Epithelial cell of proximal tubule (primary cell): ENCODE measurements at regions not wholly inside any gene's neighbourhood (a gene's known extent, or its start where the extent isn't known, plus 50 kb on each side); places are given as distances from the start of the nearest gene placed in this dataset.

Experiments used
- DNase-seq: peaks from one replicate; pipeline ENCODE4 v3.0.0-alpha.2; 2011; ENCODE audit warnings: low read depth
- H3K4me3 ChIP-seq: 2 replicates; pipeline ENCODE4 v1.5.1; 2011; ENCODE audit warnings: low read depth, mild to moderate bottlenecking, low read length
- TF ChIP-seq, protein P1 (sequence below): conservative IDR thresholded peaks from 2 replicates; pipeline ENCODE4 v1.5.1; 2012; ENCODE audit warnings: low read depth, mild to moderate bottlenecking, low read length

DNA sequence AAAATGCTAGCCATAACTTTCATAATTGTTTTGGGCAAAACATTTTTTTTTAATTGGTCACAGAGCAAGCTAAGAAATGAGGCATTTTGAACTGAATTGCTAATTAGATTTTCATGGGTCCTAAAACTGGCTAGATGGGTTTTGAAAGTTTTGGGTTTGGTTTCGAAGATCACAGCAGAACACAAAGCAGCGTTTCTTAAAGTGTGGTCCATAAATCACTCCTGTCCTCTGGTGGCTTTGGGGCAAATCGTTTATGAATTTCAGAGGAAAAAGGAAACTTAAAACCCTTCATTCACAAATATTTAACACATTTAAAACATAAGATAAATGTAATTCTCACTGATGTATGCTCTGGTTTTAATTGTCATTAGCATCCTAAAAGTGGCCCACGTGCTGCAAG, 503.7 kb downstream of the SPATA31D1 start:
- TF ChIP-seq, protein P1, sequence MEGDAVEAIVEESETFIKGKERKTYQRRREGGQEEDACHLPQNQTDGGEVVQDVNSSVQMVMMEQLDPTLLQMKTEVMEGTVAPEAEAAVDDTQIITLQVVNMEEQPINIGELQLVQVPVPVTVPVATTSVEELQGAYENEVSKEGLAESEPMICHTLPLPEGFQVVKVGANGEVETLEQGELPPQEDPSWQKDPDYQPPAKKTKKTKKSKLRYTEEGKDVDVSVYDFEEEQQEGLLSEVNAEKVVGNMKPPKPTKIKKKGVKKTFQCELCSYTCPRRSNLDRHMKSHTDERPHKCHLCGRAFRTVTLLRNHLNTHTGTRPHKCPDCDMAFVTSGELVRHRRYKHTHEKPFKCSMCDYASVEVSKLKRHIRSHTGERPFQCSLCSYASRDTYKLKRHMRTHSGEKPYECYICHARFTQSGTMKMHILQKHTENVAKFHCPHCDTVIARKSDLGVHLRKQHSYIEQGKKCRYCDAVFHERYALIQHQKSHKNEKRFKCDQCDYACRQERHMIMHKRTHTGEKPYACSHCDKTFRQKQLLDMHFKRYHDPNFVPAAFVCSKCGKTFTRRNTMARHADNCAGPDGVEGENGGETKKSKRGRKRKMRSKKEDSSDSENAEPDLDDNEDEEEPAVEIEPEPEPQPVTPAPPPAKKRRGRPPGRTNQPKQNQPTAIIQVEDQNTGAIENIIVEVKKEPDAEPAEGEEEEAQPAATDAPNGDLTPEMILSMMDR: peak; percentile 8

GRCh38 chr9:82495884-82496777, 507.6 kb downstream of the SPATA31D1 start:
- no peak for DNase-seq
- no peak overlapping the region for H3K4me3 ChIP-seq
- TF ChIP-seq, protein P1: no peak

More for the DNA sequence above, 503.7 kb downstream of the SPATA31D1 start:
- DNase-seq: no peak
- H3K4me3 ChIP-seq: no peak overlapping the region

DNA sequence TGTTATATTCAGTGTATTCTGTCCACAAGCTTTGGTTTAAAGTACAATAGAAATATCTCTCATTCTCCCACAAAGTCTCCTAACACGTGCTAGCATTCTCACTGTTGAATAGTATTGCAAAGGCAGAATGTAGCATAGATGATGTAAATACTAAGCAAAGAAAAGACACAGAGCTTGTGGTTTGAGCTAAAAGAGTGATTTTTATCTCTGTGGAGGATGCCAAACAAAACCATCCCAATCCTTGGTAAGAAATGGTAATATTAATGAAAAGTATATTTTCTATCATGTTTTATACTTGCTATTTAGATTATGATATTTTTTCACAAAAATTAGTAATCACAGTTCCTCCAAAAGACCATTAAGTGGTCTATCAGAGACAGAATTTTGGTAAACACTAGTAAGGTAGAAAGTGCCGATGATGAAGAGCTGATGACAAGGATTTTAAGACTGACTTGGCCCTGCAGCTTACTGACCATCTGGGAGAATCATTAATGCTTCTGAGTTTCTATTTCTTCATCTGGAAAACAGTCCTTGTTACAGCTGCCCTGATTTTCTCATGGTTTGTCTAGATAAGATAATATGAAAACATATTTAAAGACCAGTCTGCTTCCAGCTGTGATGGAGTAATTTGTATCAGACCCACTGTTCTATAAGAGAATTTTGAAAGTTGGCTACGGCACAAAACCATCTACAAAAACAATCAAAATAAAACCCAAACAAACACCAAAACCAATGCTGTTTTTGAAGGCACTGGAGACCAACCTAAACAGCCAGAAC, 510.2 kb downstream of the SPATA31D1 start:
- DNase-seq: no peak
- H3K4me3 ChIP-seq: no peak overlapping the region
- TF ChIP-seq, protein P1: no peak

DNA sequence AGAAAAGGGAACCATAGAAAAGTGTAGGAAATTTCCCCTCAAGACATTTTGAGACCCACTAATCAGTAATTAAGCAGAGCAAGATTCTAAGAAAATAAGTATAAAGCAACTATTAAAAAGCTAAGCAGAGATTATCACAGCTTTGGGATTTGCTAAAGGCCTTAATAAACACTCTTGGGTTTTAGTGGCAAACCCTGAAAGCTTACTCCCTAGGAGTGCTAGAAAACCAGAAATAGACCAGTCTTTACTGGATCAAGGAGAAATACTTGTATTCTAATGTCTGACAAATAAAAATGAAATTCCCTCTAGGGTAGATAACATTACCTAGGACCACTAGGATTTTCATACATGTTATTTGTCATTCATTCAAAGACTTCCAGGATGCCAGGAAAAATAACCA, 510.8 kb downstream of the SPATA31D1 start:
- DNase-seq: no peak
- H3K4me3 ChIP-seq: no peak overlapping the region
- TF ChIP-seq, protein P1: no peak

DNA sequence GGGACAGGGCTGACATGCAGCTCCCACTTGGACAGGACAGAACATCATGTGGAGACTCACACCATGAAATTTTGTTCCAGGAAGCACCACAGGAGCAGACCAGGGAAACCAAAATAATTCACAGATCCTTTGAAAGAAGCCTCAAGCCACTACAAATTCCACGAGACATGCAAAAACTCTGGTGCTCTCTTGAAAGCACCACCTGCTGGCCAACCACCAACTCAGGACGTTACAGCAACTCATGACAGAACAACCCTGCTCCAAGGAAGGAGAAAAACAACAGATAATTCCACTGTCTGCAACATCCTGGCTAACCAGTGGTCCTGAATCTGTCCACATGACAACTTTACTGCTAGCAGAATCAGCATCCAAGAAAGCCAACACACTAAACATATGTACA, 516.0 kb downstream of the SPATA31D1 start:
- no peak for DNase-seq
- no peak overlapping the region for H3K4me3 ChIP-seq
- TF ChIP-seq, protein P1: peak; percentile 24

- no peak for DNase-seq
- H3K4me3 ChIP-seq: no peak overlapping the region
- TF ChIP-seq, protein P1: no peak
Measured at GRCh38 chr9:82511626-82512025, 523.1 kb downstream of the SPATA31D1 start.
